ENCODE measurements at regions not wholly inside any gene's neighbourhood (a gene's known extent, or its start where the extent isn't known, plus 50 kb on each side); places are given as distances from the start of the nearest gene placed in this dataset.

DNA sequence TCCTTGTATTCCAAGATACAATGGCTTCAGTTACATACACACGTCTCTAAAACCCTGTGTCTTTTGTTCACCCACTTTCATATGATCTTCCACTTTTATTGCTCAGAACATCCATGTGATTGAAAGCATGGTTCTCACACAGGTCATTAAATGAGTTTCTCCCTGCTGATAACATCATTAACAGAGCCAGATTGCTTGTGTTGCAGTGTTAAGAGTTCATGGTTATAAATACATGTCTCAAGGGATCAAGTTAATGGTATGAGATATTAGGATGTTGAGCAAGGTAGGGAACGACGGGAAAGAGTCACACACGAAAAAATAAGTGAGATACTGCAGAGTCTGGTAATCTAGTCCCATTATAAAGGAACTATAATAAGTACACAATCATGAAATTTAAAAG, 861.5 kb downstream of the SORCS1 start:
- TF ChIP-seq CTCF (IDR thresholded peaks at IDR 0.05) (no peak), POLR2A (IDR thresholded peaks at IDR 0.05) (no peak)

Measured in adrenal gland (tissue), 5 donors.